HG03460 (cell line): ENCODE measurements at regions not wholly inside any gene's neighbourhood (a gene's known extent, or its start where the extent isn't known, plus 50 kb on each side); places are given as distances from the start of the nearest gene placed in this dataset.

Experiments used
- ATAC-seq: cut with Tn5 transposase; IDR thresholded peaks from one replicate; pipeline ENCODE4 v1.9.1; 2021; ENCODE audit not compliant: unreplicated experiment

- ATAC-seq: no peak
These were observed 89.1 kb upstream of the E2F3 start for GRCh38 chr6:20312606-20313005.

- no peak for ATAC-seq
These were observed 88.6 kb upstream of the E2F3 start for GRCh38 chr6:20313051-20313450.

- no peak for ATAC-seq
These were observed 87.6 kb upstream of the E2F3 start for GRCh38 chr6:20313960-20314530.

- ATAC-seq: no peak
These were observed 86.5 kb upstream of the E2F3 start for GRCh38 chr6:20314866-20315845.

- ATAC-seq: no peak
These were observed 84.2 kb upstream of the E2F3 start for GRCh38 chr6:20317430-20317829.

- ATAC-seq: no peak
These were observed 82.8 kb upstream of the E2F3 start for GRCh38 chr6:20318851-20319387.

GRCh38 chr6:20319520-20320357 is 81.9 kb upstream of the E2F3 start:
- peak; percentile 99 for ATAC-seq

GRCh38 chr6:20325641-20326421 is 75.8 kb upstream of the E2F3 start:
- no peak for ATAC-seq

GRCh38 chr6:20326422-20326728 is 75.3 kb upstream of the E2F3 start:
- no peak for ATAC-seq

- ATAC-seq: no peak
These were observed 74.5 kb upstream of the E2F3 start for GRCh38 chr6:20327141-20327540.

GRCh38 chr6:20328266-20328923 is 73.3 kb upstream of the E2F3 start:
- ATAC-seq: no peak

- ATAC-seq: no peak
These were observed 72.8 kb upstream of the E2F3 start for GRCh38 chr6:20328924-20329300.

- no peak for ATAC-seq
These were observed 70.6 kb upstream of the E2F3 start for GRCh38 chr6:20331042-20331441.

GRCh38 chr6:20331625-20332024 is 70.1 kb upstream of the E2F3 start:
- ATAC-seq: no peak

GRCh38 chr6:20332441-20333006 is 69.2 kb upstream of the E2F3 start:
- ATAC-seq: no peak

- ATAC-seq: no peak
These were observed 67.9 kb upstream of the E2F3 start for GRCh38 chr6:20333721-20334269.

GRCh38 chr6:20334334-20334733 is 67.3 kb upstream of the E2F3 start:
- ATAC-seq: no peak

GRCh38 chr6:20334962-20335361 is 66.7 kb upstream of the E2F3 start:
- ATAC-seq: no peak

GRCh38 chr6:20335872-20336271 is 65.8 kb upstream of the E2F3 start:
- ATAC-seq: no peak

- ATAC-seq: no peak
These were observed 63.5 kb upstream of the E2F3 start for GRCh38 chr6:20338156-20338555.
